GM21619 (cell line): ENCODE measurements at regions not wholly inside any gene's neighbourhood (a gene's known extent, or its start where the extent isn't known, plus 50 kb on each side); places are given as distances from the start of the nearest gene placed in this dataset.
"Not testable (repeated sequence)": the region's sequence is repeated elsewhere in the genome, so short reads cannot be mapped to it uniquely, and the experiment has no call there.

ENCODE experiments used
- ATAC-seq: cut with Tn5 transposase; IDR thresholded peaks from one replicate; pipeline ENCODE4 v1.9.1; 2021; ENCODE audit not compliant: unreplicated experiment

GRCh38 chr13:103517066-103517767, 451.0 kb upstream of the SLC10A2 start:
- ATAC-seq: peak; percentile 92

- ATAC-seq: no peak
Observed at GRCh38 chr13:103516015-103516795, 450.0 kb upstream of the SLC10A2 start.

- ATAC-seq: no peak
Observed at GRCh38 chr13:103515410-103515809, 449.2 kb upstream of the SLC10A2 start.

GRCh38 chr13:103514619-103515018, 448.4 kb upstream of the SLC10A2 start:
- ATAC-seq: no peak

- ATAC-seq: no peak
Observed at GRCh38 chr13:103514188-103514587, 448.0 kb upstream of the SLC10A2 start.

- no peak for ATAC-seq
Observed at GRCh38 chr13:103510007-103510535, 443.9 kb upstream of the SLC10A2 start.

- ATAC-seq: no peak
Observed at GRCh38 chr13:103497404-103497803, 431.2 kb upstream of the SLC10A2 start.

- no peak for ATAC-seq
Observed at GRCh38 chr13:103487841-103488240, 421.6 kb upstream of the SLC10A2 start.

- ATAC-seq: no peak
Observed at GRCh38 chr13:103473081-103473480, 406.9 kb upstream of the SLC10A2 start.

- no peak for ATAC-seq
Observed at GRCh38 chr13:103471896-103472295, 405.7 kb upstream of the SLC10A2 start.

- no peak for ATAC-seq
Observed at GRCh38 chr13:103469771-103470170, 403.6 kb upstream of the SLC10A2 start.

GRCh38 chr13:103466761-103467160, 400.5 kb upstream of the SLC10A2 start:
- ATAC-seq: no peak

GRCh38 chr13:103460246-103460645, 394.0 kb upstream of the SLC10A2 start:
- ATAC-seq: not testable (repeated sequence)

- ATAC-seq: not testable (repeated sequence)
Observed at GRCh38 chr13:103457050-103457449, 390.8 kb upstream of the SLC10A2 start.

GRCh38 chr13:103451656-103452055, 385.4 kb upstream of the SLC10A2 start:
- no peak for ATAC-seq

GRCh38 chr13:103443604-103444003, 377.4 kb upstream of the SLC10A2 start:
- no peak for ATAC-seq

- no peak for ATAC-seq
Observed at GRCh38 chr13:103437651-103438050, 371.4 kb upstream of the SLC10A2 start.

GRCh38 chr13:103436057-103436654, 369.9 kb upstream of the SLC10A2 start:
- no peak for ATAC-seq

GRCh38 chr13:103431856-103432255, 365.6 kb upstream of the SLC10A2 start:
- no peak for ATAC-seq

GRCh38 chr13:103430368-103430767, 364.2 kb upstream of the SLC10A2 start:
- no peak for ATAC-seq

- no peak for ATAC-seq
Observed at GRCh38 chr13:103410002-103410401, 343.8 kb upstream of the SLC10A2 start.

- no peak for ATAC-seq
Observed at GRCh38 chr13:103406967-103407366, 340.8 kb upstream of the SLC10A2 start.
